ENCODE measurements at regions not wholly inside any gene's neighbourhood (a gene's known extent, or its start where the extent isn't known, plus 50 kb on each side); places are given as distances from the start of the nearest gene placed in this dataset.

- no peak for ATAC-seq
- no peak for DNase-seq (ENCODE audit: low spot score)
- intact Hi-C loops (cut with DNase I): no loop called here
These were observed 333.6 kb downstream of the DUSP10 start for GRCh38 chr1:221408117-221408803.

- ATAC-seq: no peak
- intact Hi-C loops (cut with DNase I): no loop called here
These were observed 330.6 kb downstream of the DUSP10 start for GRCh38 chr1:221411283-221411682.

GRCh38 chr1:221414772-221415539, 326.9 kb downstream of the DUSP10 start:
- intact Hi-C loops (cut with DNase I): no loop called here
- no peak for ATAC-seq

More at GRCh38 chr1:221411283-221411682, 330.6 kb downstream of the DUSP10 start:
- DNase-seq (ENCODE audit: low spot score): no peak

GRCh38 chr1:221415651-221416050, 326.2 kb downstream of the DUSP10 start:
- no peak for ATAC-seq
- intact Hi-C loops (cut with DNase I): no loop called here
- no peak for DNase-seq (ENCODE audit: low spot score)

More at GRCh38 chr1:221414772-221415539, 326.9 kb downstream of the DUSP10 start:
- no peak for DNase-seq (ENCODE audit: low spot score)

DNA sequence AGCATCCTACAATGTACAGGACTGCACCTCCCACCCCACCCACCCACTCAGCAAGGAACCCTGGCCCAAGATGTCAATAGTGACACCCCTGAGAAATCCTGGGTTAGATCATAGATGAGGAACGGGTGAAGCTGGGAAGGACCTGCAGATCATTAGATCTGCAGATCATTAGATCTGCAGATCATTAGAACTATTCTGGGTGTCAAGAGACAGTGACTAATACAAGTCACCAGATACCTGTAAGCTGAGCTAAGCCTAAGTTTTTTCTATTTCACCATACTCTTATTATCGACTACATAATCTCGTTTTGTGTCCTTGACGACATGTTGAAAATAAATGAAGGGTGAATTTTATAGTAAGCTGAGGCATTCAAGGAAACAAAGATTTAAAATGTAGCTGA, 325.7 kb downstream of the DUSP10 start:
- DNase-seq (ENCODE audit: low spot score) (no peak), ATAC-seq (no peak)
- intact Hi-C loops (cut with DNase I): no loop called here

DNA sequence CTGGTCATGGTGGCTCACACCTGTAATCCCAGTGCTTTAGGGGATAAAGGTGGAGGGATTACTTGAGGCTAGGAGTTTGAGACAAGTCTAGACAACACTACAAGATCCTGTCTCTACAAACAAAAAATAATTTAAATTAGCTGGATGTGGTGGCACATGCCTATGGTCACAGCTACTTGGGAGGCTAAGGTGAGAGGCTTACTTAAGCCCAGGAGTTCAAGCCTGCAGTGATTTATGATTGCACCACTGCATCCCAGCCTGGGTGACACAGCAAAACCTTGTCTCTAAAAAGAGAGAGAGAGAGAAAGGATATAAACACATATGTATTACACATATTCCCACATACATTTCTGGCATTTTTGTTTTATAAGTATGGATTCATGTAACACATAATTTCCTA, 325.2 kb downstream of the DUSP10 start:
- intact Hi-C loops (cut with DNase I): no loop called here
- ATAC-seq (no peak), DNase-seq (ENCODE audit: low spot score) (no peak)

DNA sequence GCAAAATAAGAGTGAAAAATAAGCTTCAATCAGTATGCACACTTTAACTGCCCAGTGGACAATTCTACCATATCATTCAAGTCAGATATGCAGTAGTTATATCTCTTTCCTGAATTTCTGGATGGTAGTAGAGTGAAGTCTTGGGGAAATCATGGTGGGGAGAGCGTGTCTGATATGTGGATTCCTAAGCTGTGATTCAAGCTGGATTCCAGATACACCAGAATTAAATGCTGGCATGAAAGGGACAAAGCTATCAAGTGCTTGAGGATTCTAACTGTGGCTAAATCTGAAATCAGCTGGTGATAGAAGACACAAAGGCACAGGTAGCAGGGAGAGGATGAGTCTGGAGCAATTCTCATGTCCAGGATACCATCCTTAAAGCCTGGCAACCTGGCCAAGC, 323.5 kb downstream of the DUSP10 start:
- DNase-seq (ENCODE audit: low spot score): no peak
- no peak for ATAC-seq
- intact Hi-C loops (cut with DNase I): no loop called here

- DNase-seq (ENCODE audit: low spot score) (no peak), ATAC-seq (peak; percentile 59)
- intact Hi-C loops (cut with DNase I): no loop called here
These were observed 322.3 kb downstream of the DUSP10 start for GRCh38 chr1:221419513-221420095.

DNA sequence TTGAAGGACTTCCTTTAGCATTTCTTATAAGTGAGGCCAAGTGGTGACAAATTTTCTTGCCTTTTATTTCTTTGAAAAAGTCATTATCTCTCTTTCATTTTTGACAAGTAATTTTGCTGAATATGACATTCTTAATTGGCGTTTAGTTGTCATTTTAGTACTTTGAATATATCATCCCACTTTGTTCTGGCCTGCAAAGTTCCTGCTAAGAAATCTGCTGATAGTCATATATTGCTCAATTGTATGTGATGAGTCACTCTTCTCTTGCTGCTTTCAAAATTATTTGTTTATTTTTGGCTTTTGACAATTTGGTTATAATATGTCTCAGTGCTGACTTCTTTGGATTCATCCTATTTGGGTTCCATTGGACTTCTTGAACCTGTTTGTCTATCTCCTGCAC, 312.6 kb downstream of the DUSP10 start:
- intact Hi-C loops (cut with DNase I): no loop called here
- DNase-seq (ENCODE audit: low spot score) (no peak), ATAC-seq (no peak)

DNA sequence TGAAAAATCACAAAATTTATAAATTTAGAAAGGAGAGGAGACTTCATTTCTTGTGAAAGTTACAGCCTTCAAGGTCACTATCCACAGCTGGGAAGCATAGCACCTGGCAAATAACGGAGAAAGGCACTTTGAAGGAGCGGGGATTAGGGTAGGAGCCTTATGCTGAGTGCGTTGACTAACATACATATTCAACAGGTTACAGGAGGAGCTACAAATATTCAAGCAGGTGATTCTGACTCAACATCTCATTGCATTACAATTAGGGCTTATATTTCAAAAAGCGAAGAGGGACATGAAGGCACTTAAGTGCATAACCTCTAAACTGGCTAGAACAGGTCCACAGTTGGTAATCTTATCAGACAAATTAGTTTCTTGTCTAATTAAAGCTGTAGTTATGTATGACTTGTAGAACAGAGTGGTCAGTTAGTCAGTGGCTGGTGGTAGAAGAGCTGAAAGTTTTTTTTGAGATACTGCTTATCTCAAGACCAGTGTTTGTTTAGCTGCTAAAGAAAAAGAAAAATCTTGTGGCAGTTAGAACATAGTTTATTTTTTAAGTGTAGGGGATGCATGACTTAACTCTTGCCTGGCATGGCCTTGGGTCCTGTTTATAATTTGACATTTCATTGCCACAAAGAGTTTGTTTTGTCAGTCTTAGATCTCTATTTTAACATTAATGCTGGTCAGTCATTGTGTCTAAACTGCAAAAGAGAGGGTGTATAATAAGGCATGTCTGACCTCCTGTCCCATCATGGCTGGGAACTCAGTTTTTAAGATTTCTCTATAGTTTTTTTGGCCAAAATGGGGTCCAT, 311.5 kb downstream of the DUSP10 start:
- DNase-seq (ENCODE audit: low spot score): no peak
- no peak for ATAC-seq
- intact Hi-C loops (cut with DNase I): no loop called here

GRCh38 chr1:221431068-221431651, 310.7 kb downstream of the DUSP10 start:
- intact Hi-C loops (cut with DNase I): no loop called here
- no peak for ATAC-seq

GRCh38 chr1:221431961-221432360, 309.9 kb downstream of the DUSP10 start:
- intact Hi-C loops (cut with DNase I): no loop called here
- DNase-seq (ENCODE audit: low spot score) (no peak), ATAC-seq (no peak)

More at GRCh38 chr1:221431068-221431651, 310.7 kb downstream of the DUSP10 start:
- no peak for DNase-seq (ENCODE audit: low spot score)

- intact Hi-C loops (cut with DNase I): no loop called here
- no peak for DNase-seq (ENCODE audit: low spot score)
- peak; percentile 79 for ATAC-seq
These were observed 306.4 kb downstream of the DUSP10 start for GRCh38 chr1:221435504-221435904.

DNA sequence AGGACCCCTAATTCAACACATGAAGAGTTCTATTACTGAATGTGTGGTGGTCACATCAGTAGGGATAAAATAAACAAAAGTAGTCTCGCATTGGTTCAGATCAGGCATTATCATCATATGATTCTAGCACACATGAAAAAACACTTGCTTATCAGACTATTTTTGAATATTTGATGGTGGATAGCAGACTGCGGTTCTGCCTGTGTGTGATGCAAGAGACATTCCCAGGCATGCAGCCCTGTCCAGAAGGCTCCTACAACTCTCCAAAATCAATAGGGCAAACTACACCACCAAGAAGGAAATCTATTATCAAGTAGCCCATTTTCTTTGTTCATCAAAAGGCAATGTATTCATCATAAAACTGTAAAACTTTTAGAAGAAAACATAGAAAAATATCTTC, 304.7 kb downstream of the DUSP10 start:
- ATAC-seq (no peak), DNase-seq (ENCODE audit: low spot score) (no peak)
- intact Hi-C loops (cut with DNase I): no loop called here

GRCh38 chr1:221437926-221438325, 304.0 kb downstream of the DUSP10 start:
- no peak for ATAC-seq
- intact Hi-C loops (cut with DNase I): no loop called here
- DNase-seq (ENCODE audit: low spot score): no peak

GRCh38 chr1:221439008-221439746, 302.7 kb downstream of the DUSP10 start:
- DNase-seq (ENCODE audit: low spot score): no peak
- no peak for ATAC-seq
- intact Hi-C loops (cut with DNase I): no loop called here

GRCh38 chr1:221439747-221440501, 302.0 kb downstream of the DUSP10 start:
- intact Hi-C loops (cut with DNase I): no loop called here
- DNase-seq (ENCODE audit: low spot score): no peak
- ATAC-seq: peak; percentile 46

GRCh38 chr1:221440658-221441057, 301.2 kb downstream of the DUSP10 start:
- peak; percentile 76 for ATAC-seq
- intact Hi-C loops (cut with DNase I): no loop called here

More at GRCh38 chr1:221440658-221441057, 301.2 kb downstream of the DUSP10 start:
- no peak for DNase-seq (ENCODE audit: low spot score)
